ENCODE measurements at regions not wholly inside any gene's neighbourhood (a gene's known extent, or its start where the extent isn't known, plus 50 kb on each side); places are given as distances from the start of the nearest gene placed in this dataset.

DNA sequence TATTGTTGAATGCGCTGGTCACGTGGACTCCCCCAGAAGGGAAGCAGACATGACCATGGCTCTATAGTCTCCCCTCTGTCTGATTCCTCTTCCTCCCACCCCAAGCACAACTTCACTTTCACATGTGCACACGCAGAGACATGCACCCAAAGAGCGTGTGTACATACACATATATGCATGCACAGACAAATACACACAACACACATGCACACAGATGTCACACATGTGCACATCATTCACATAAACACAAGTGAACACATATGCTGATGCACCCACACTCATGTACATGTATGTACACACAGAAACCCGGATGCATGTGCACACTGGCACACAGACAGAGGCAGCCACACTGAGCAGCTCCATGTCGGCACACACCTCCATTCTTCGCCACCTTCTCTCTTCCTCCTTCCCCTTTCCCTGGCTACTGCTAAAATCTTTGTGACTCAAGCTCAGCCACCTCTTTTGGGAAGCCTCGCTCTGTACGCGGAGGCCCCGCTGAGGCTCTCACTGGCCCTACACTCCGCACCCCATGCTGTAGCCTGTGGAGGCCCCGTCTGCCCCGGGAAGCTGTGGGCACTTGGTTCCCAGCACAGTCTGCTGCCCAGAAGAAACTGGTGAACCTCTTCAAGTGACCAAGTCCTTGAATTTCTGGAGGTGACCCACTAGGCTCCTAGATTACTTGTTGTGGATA, 101.6 kb upstream of the TEX51 start:
- Histone ChIP-seq H3K4me3 (ENCODE audit: low read depth in 1 of 2, low read length in 2 of 2) (no peak overlapping the region), H3K9ac (ENCODE audit: low read length) (no peak overlapping the region), H3K27ac (ENCODE audit: low read depth, low read length) (no peak overlapping the region), H3K4me1 (ENCODE audit: insufficient read depth, low read length) (no peaks in the 10 kb centered on the region), H3K9me3 (ENCODE audit: low read length) (no peaks in the 10 kb centered on the region), H3K27me3 (ENCODE audit: control insufficient read depth in 1 of 2, insufficient read depth in 2 of 2, low read length in 2 of 2) (peaks cover 0 to 2% of the 10 kb centered on the region in 2 donors), H3K36me3 (ENCODE audit: insufficient read depth, low read length) (no peaks in the 10 kb centered on the region)

GRCh38 chr2:126797622-126798275, 100.9 kb upstream of the TEX51 start:
- peaks cover under 1% of the 10 kb centered on the region for H3K4me1 ChIP-seq (ENCODE audit: insufficient read depth, low read length)
- no peaks in the 10 kb centered on the region for H3K27me3 ChIP-seq (ENCODE audit: control insufficient read depth in 1 of 2, insufficient read depth in 2 of 2, low read length in 2 of 2)
- no peak overlapping the region for H3K9ac ChIP-seq (ENCODE audit: low read length)
- no peaks in the 10 kb centered on the region for H3K36me3 ChIP-seq (ENCODE audit: insufficient read depth, low read length)
- H3K9me3 ChIP-seq (ENCODE audit: low read length): no peaks in the 10 kb centered on the region
- H3K4me3 ChIP-seq (ENCODE audit: low read depth in 1 of 2, low read length in 2 of 2): no peak overlapping the region
- H3K27ac ChIP-seq (ENCODE audit: low read depth, low read length): no peak overlapping the region

DNA sequence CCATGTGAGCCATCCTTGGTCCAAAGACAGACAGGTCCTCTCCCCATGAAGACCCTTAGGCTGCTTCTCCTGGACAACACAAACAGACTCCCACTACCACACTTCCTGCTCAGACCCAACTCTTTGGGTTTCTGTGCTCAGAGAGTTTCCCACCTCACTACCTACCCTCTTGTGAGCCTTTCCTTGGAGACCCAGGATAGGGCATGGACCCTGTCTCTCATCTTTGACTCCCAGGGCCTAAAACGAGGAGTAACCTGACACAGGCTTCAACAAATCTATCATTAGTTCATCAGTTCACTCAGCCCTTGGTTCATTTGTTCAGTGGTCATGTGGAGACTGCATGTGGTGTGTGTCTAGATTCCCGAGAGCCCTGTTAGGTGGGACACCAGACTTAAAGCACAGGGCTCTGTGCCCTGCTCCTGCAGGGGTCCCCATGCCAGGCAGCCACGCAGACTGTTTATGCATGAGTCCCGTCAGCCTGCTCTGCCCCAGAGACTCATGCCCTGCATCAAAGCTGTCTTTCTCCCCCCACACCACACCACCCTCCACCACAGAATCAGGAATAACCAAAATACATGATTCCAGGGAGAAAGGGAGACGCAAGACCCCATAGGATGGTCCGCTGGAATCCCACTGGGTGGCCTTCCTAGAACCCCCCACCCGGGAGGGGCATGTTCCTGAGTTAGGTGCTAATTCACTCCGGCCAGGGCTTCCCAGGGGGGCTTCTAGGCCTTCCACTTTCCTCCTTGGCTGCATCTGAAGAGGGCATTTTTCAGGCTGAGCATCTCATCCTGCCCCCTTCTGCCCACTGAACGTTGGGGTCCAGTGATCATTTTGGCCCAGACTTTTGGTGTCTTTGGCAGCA, 100.2 kb upstream of the TEX51 start:
- Histone ChIP-seq H3K27me3 (ENCODE audit: control insufficient read depth in 1 of 2, insufficient read depth in 2 of 2, low read length in 2 of 2) (no peaks in the 10 kb centered on the region), H3K9ac (ENCODE audit: low read length) (no peak overlapping the region), H3K27ac (ENCODE audit: low read depth, low read length) (no peak overlapping the region), H3K36me3 (ENCODE audit: insufficient read depth, low read length) (no peaks in the 10 kb centered on the region), H3K9me3 (ENCODE audit: low read length) (no peaks in the 10 kb centered on the region), H3K4me1 (ENCODE audit: insufficient read depth, low read length) (peaks cover 6% of the 10 kb centered on the region), H3K4me3 (ENCODE audit: low read depth in 1 of 2, low read length in 2 of 2) (no peak overlapping the region)

- Histone ChIP-seq H3K36me3 (ENCODE audit: insufficient read depth, low read length) (no peaks in the 10 kb centered on the region), H3K9me3 (ENCODE audit: low read length) (no peaks in the 10 kb centered on the region), H3K27ac (ENCODE audit: low read depth, low read length) (no peak overlapping the region), H3K27me3 (ENCODE audit: control insufficient read depth in 1 of 2, insufficient read depth in 2 of 2, low read length in 2 of 2) (no peaks in the 10 kb centered on the region), H3K4me3 (ENCODE audit: low read depth in 1 of 2, low read length in 2 of 2) (no peak overlapping the region), H3K4me1 (ENCODE audit: insufficient read depth, low read length) (peaks cover 6% of the 10 kb centered on the region), H3K9ac (ENCODE audit: low read length) (no peak overlapping the region)
These were observed 99.4 kb upstream of the TEX51 start for GRCh38 chr2:126799301-126799700.

GRCh38 chr2:126801473-126801872, 97.2 kb upstream of the TEX51 start:
- Histone ChIP-seq H3K4me1 (ENCODE audit: insufficient read depth, low read length) (peaks cover 6% of the 10 kb centered on the region), H3K4me3 (ENCODE audit: low read depth in 1 of 2, low read length in 2 of 2) (no peak overlapping the region), H3K36me3 (ENCODE audit: insufficient read depth, low read length) (no peaks in the 10 kb centered on the region), H3K9ac (ENCODE audit: low read length) (no peak overlapping the region), H3K9me3 (ENCODE audit: low read length) (no peaks in the 10 kb centered on the region), H3K27ac (ENCODE audit: low read depth, low read length) (no peak overlapping the region), H3K27me3 (ENCODE audit: control insufficient read depth in 1 of 2, insufficient read depth in 2 of 2, low read length in 2 of 2) (no peaks in the 10 kb centered on the region)

DNA sequence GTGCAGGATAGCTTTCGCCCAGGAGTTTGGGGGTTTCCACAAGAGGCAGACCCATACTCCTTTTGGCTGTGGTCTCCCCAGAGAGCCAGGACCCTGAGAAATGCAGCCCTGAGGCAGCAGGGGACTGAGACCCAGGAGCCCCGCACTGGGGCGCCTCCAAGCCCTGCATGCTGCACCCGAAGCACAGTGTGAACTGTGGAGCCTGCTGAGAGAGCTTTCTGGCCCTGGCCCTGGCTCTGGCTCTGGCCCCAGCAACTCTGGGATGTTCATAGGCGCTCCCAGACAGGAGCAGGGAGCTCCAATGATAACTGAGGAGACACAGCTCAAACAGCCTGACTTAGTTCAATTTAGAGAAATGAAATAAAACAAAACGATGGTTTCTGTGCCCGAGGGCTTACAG, 96.4 kb upstream of the TEX51 start:
- H3K36me3 ChIP-seq (ENCODE audit: insufficient read depth, low read length): no peaks in the 10 kb centered on the region
- no peak overlapping the region for H3K27ac ChIP-seq (ENCODE audit: low read depth, low read length)
- H3K4me1 ChIP-seq (ENCODE audit: insufficient read depth, low read length): peaks cover 6% of the 10 kb centered on the region
- no peaks in the 10 kb centered on the region for H3K27me3 ChIP-seq (ENCODE audit: control insufficient read depth in 1 of 2, insufficient read depth in 2 of 2, low read length in 2 of 2)
- H3K4me3 ChIP-seq (ENCODE audit: low read depth in 1 of 2, low read length in 2 of 2): no peak overlapping the region
- H3K9me3 ChIP-seq (ENCODE audit: low read length): no peaks in the 10 kb centered on the region
- H3K9ac ChIP-seq (ENCODE audit: low read length): no peak overlapping the region

GRCh38 chr2:126802774-126803433, 95.8 kb upstream of the TEX51 start:
- Histone ChIP-seq H3K4me3 (ENCODE audit: low read depth in 1 of 2, low read length in 2 of 2) (no peak overlapping the region), H3K27me3 (ENCODE audit: control insufficient read depth in 1 of 2, insufficient read depth in 2 of 2, low read length in 2 of 2) (no peaks in the 10 kb centered on the region), H3K27ac (ENCODE audit: low read depth, low read length) (no peak overlapping the region), H3K9me3 (ENCODE audit: low read length) (no peaks in the 10 kb centered on the region), H3K9ac (ENCODE audit: low read length) (no peak overlapping the region), H3K36me3 (ENCODE audit: insufficient read depth, low read length) (no peaks in the 10 kb centered on the region), H3K4me1 (ENCODE audit: insufficient read depth, low read length) (peaks cover 6% of the 10 kb centered on the region)

- Histone ChIP-seq H3K27ac (ENCODE audit: low read depth, low read length) (no peak overlapping the region), H3K9me3 (ENCODE audit: low read length) (no peaks in the 10 kb centered on the region), H3K36me3 (ENCODE audit: insufficient read depth, low read length) (no peaks in the 10 kb centered on the region), H3K4me3 (ENCODE audit: low read depth in 1 of 2, low read length in 2 of 2) (no peak overlapping the region), H3K4me1 (ENCODE audit: insufficient read depth, low read length) (peaks cover 6% of the 10 kb centered on the region), H3K27me3 (ENCODE audit: control insufficient read depth in 1 of 2, insufficient read depth in 2 of 2, low read length in 2 of 2) (no peaks in the 10 kb centered on the region), H3K9ac (ENCODE audit: low read length) (no peak overlapping the region)
These were observed 95.3 kb upstream of the TEX51 start for GRCh38 chr2:126803434-126803775.

- H3K9ac ChIP-seq (ENCODE audit: low read length): no peak overlapping the region
- H3K27ac ChIP-seq (ENCODE audit: low read depth, low read length): no peak overlapping the region
- no peaks in the 10 kb centered on the region for H3K27me3 ChIP-seq (ENCODE audit: control insufficient read depth in 1 of 2, insufficient read depth in 2 of 2, low read length in 2 of 2)
- H3K9me3 ChIP-seq (ENCODE audit: low read length): no peaks in the 10 kb centered on the region
- H3K36me3 ChIP-seq (ENCODE audit: insufficient read depth, low read length): no peaks in the 10 kb centered on the region
- H3K4me3 ChIP-seq (ENCODE audit: low read depth in 1 of 2, low read length in 2 of 2): no peak overlapping the region
- H3K4me1 ChIP-seq (ENCODE audit: insufficient read depth, low read length): peaks cover 6% of the 10 kb centered on the region
These were observed 94.3 kb upstream of the TEX51 start for GRCh38 chr2:126804347-126804746.

GRCh38 chr2:126808929-126809328, 89.8 kb upstream of the TEX51 start:
- H3K27me3 ChIP-seq (ENCODE audit: control insufficient read depth in 1 of 2, insufficient read depth in 2 of 2, low read length in 2 of 2): no peaks in the 10 kb centered on the region
- no peaks in the 10 kb centered on the region for H3K4me1 ChIP-seq (ENCODE audit: insufficient read depth, low read length)
- no peaks in the 10 kb centered on the region for H3K9me3 ChIP-seq (ENCODE audit: low read length)
- no peak overlapping the region for H3K4me3 ChIP-seq (ENCODE audit: low read depth in 1 of 2, low read length in 2 of 2)
- H3K9ac ChIP-seq (ENCODE audit: low read length): no peak overlapping the region
- H3K27ac ChIP-seq (ENCODE audit: low read depth, low read length): no peak overlapping the region
- H3K36me3 ChIP-seq (ENCODE audit: insufficient read depth, low read length): no peaks in the 10 kb centered on the region

GRCh38 chr2:126809340-126809739, 89.3 kb upstream of the TEX51 start:
- Histone ChIP-seq H3K9me3 (ENCODE audit: low read length) (no peaks in the 10 kb centered on the region), H3K27me3 (ENCODE audit: control insufficient read depth in 1 of 2, insufficient read depth in 2 of 2, low read length in 2 of 2) (no peaks in the 10 kb centered on the region), H3K4me3 (ENCODE audit: low read depth in 1 of 2, low read length in 2 of 2) (no peak overlapping the region), H3K4me1 (ENCODE audit: insufficient read depth, low read length) (no peaks in the 10 kb centered on the region), H3K36me3 (ENCODE audit: insufficient read depth, low read length) (no peaks in the 10 kb centered on the region), H3K27ac (ENCODE audit: low read depth, low read length) (no peak overlapping the region), H3K9ac (ENCODE audit: low read length) (no peak overlapping the region)
